ENCODE measurements at regions not wholly inside any gene's neighbourhood (a gene's known extent, or its start where the extent isn't known, plus 50 kb on each side); places are given as distances from the start of the nearest gene placed in this dataset.

DNA sequence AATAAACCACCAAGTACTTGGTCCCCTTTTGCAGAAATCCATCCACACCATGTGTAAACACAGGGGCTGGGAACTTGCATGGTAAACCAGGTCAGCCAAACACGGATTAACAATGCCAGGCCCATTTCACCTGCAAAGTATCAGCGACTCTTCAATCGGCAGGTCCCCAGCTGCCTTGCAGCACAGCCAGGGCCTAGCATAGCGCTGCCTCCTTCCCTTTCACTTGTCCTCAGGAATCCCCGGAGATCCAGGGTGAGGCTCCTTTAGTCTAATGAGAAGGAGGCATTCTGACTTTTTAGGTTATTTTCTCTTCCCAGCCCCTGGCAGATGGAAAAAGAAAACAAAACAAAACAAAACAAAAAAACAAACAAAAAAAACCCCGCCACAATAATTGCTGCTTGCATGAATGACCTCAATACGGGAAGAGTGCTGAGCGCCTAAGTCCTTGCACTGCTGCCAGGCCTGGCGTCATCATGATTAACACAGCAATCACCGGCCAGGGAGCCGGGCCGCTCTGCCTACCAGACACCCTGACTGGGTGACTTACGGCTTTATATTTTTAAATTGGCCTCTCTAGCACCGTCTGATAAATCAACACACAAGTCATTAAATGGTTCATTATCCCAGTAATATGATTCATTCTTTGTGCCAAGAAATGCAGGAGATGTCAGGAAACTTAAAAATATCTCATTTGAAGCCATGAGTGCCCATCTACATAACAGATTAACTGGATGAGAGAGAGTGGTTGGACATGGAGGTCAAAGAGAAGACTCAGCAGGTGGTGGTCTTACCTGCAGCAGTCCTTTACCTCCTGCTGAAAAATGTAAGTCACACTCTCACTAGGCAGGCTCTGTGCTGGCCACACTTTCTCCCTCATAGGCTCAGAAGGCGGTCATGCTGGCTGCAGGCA is 692.7 kb downstream of the UQCRFS1 start:
- Histone ChIP-seq H2BK15ac (ENCODE audit: low read depth, low read length) (no peak overlapping the region), H3K79me1 (ENCODE audit: insufficient read depth, low read depth, low read length, poor library complexity, severe bottlenecking) (no peaks in the 10 kb centered on the region), H4K5ac (ENCODE audit: insufficient read length, low read depth, low read length) (no peak overlapping the region), H3T11ph (ENCODE audit: low read length) (no peak overlapping the region), H3K4ac (ENCODE audit: low read depth, low read length) (no peak overlapping the region), H3K14ac (ENCODE audit: insufficient read depth, low read length) (no peak overlapping the region), H2BK5ac (ENCODE audit: insufficient read length, low read length) (no peak overlapping the region), H3K27me3 (ENCODE audit: insufficient read depth, low read length) (no peaks in the 10 kb centered on the region), H3K23ac (ENCODE audit: insufficient read length, low read depth, low read length) (no peak overlapping the region), H2BK20ac (ENCODE audit: low read depth, low read length, poor library complexity, severe bottlenecking) (no peak overlapping the region), H2AFZ (ENCODE audit: low read length) (no peak overlapping the region), H3K9ac (ENCODE audit: extremely low read depth, insufficient read length, low read length) (no peak overlapping the region), H3K18ac (ENCODE audit: insufficient read length, low read depth, low read length) (no peak overlapping the region), H2BK120ac (ENCODE audit: low read depth, low read length, poor library complexity, severe bottlenecking) (no peak overlapping the region), H4K8ac (replicated peaks; ENCODE audit: insufficient read length, low read depth, low read length) (no peak overlapping the region), H4K91ac (ENCODE audit: insufficient read length, low read depth, low read length) (no peak overlapping the region), H2BK12ac (ENCODE audit: insufficient read length, low read depth, low read length) (no peak overlapping the region), H3K4me1 (ENCODE audit: insufficient read depth, low read length) (peaks cover 3% of the 10 kb centered on the region; the same call in 1 of the 2 replicates), H2AK5ac (ENCODE audit: insufficient read length, low read length) (no peak overlapping the region), H3K79me2 (ENCODE audit: insufficient read depth, low read length) (no peaks in the 10 kb centered on the region), H3K23me2 (ENCODE audit: insufficient read length, low read depth, low read length, poor library complexity, severe bottlenecking) (no peaks in the 10 kb centered on the region), H3K9me3 (ENCODE audit: control insufficient read depth, low read depth, low read length) (no peaks in the 10 kb centered on the region), H3K4me2 (ENCODE audit: insufficient read depth, insufficient read length, low read length) (no peak overlapping the region), H4K20me1 (ENCODE audit: control insufficient read depth, insufficient read depth, insufficient read length) (no peaks in the 10 kb centered on the region), H3K27ac (ENCODE audit: insufficient read length, low read depth, low read length) (no peak overlapping the region), H3K56ac (ENCODE audit: insufficient read length, low read depth, low read length) (no peak overlapping the region)
- Mint-ChIP-seq H3K27me3 (ENCODE audit: low read depth) (peaks cover 4% of the 10 kb centered on the region), H3K4me3 (no peak overlapping the region), H3K9me3 (peaks cover 6 to 9% of the 10 kb centered on the region in 2 experiments), H3K4me1 (peaks cover 22 to 32% of the 10 kb centered on the region in 2 experiments), H3K27ac (no peak overlapping the region), H3K36me3 (ENCODE audit: insufficient read depth in 1 of 3, low read depth in 3 of 3) (peaks cover 0 to 5% (median 4%) of the 10 kb centered on the region in 3 experiments; a peak in 4 of 7 replicates)
- DNase-seq, result no peak
- no CpG with 5 or more reads among the region's 15 CpGs for WGBS (ENCODE audit: extremely low coverage, insufficient read length, low lambda C conversion rate)
- TF ChIP-seq, protein P1, sequence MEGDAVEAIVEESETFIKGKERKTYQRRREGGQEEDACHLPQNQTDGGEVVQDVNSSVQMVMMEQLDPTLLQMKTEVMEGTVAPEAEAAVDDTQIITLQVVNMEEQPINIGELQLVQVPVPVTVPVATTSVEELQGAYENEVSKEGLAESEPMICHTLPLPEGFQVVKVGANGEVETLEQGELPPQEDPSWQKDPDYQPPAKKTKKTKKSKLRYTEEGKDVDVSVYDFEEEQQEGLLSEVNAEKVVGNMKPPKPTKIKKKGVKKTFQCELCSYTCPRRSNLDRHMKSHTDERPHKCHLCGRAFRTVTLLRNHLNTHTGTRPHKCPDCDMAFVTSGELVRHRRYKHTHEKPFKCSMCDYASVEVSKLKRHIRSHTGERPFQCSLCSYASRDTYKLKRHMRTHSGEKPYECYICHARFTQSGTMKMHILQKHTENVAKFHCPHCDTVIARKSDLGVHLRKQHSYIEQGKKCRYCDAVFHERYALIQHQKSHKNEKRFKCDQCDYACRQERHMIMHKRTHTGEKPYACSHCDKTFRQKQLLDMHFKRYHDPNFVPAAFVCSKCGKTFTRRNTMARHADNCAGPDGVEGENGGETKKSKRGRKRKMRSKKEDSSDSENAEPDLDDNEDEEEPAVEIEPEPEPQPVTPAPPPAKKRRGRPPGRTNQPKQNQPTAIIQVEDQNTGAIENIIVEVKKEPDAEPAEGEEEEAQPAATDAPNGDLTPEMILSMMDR (conservative IDR thresholded peaks at IDR 0.05), result no peak
